HG02798 (cell line): ENCODE measurements at regions not wholly inside any gene's neighbourhood (a gene's known extent, or its start where the extent isn't known, plus 50 kb on each side); places are given as distances from the start of the nearest gene placed in this dataset.
"Not testable (repeated sequence)": the region's sequence is repeated elsewhere in the genome, so short reads cannot be mapped to it uniquely, and the experiment has no call there.

Experiments used
- ATAC-seq: cut with Tn5 transposase; IDR thresholded peaks from one replicate; pipeline ENCODE4 v1.9.1; 2021; ENCODE audit warnings: mild to moderate bottlenecking; ENCODE audit not compliant: unreplicated experiment, poor library complexity

GRCh38 chr4:126768338-126768737 is 864.4 kb upstream of the INTU start:
- ATAC-seq: no peak

GRCh38 chr4:126770811-126771553 is 861.8 kb upstream of the INTU start:
- ATAC-seq: not testable (repeated sequence)

- ATAC-seq: not testable (repeated sequence)
These were observed 861.1 kb upstream of the INTU start for GRCh38 chr4:126771618-126772017.

- ATAC-seq: no peak
These were observed 860.1 kb upstream of the INTU start for GRCh38 chr4:126772662-126773061.

- ATAC-seq: no peak
These were observed 857.2 kb upstream of the INTU start for GRCh38 chr4:126775485-126776106.

- no peak for ATAC-seq
These were observed 856.4 kb upstream of the INTU start for GRCh38 chr4:126776361-126776760.

GRCh38 chr4:126777649-126778048 is 855.1 kb upstream of the INTU start:
- no peak for ATAC-seq

GRCh38 chr4:126778348-126778747 is 854.4 kb upstream of the INTU start:
- no peak for ATAC-seq

GRCh38 chr4:126779001-126779400 is 853.8 kb upstream of the INTU start:
- no peak for ATAC-seq

GRCh38 chr4:126779436-126780166 is 853.2 kb upstream of the INTU start:
- ATAC-seq: no peak

- ATAC-seq: no peak
These were observed 849.6 kb upstream of the INTU start for GRCh38 chr4:126783191-126783590.

GRCh38 chr4:126784966-126785580 is 847.7 kb upstream of the INTU start:
- no peak for ATAC-seq

GRCh38 chr4:126790633-126791032 is 842.1 kb upstream of the INTU start:
- ATAC-seq: no peak

GRCh38 chr4:126794363-126794762 is 838.4 kb upstream of the INTU start:
- no peak for ATAC-seq

- ATAC-seq: no peak
These were observed 834.5 kb upstream of the INTU start for GRCh38 chr4:126798214-126798613.

- no peak for ATAC-seq
These were observed 833.3 kb upstream of the INTU start for GRCh38 chr4:126799416-126799815.

- no peak for ATAC-seq
These were observed 832.7 kb upstream of the INTU start for GRCh38 chr4:126799971-126800574.

- ATAC-seq: no peak
These were observed 832.1 kb upstream of the INTU start for GRCh38 chr4:126800575-126801141.

GRCh38 chr4:126807132-126807531 is 825.6 kb upstream of the INTU start:
- ATAC-seq: no peak

GRCh38 chr4:126812076-126812475 is 820.7 kb upstream of the INTU start:
- no peak for ATAC-seq
